A549 (cell line): ENCODE measurements at regions not wholly inside any gene's neighbourhood (a gene's known extent, or its start where the extent isn't known, plus 50 kb on each side); places are given as distances from the start of the nearest gene placed in this dataset.

Experiments
- EHF ChIP-seq: fragments of 250-450 bp; sonication (Bioruptor Pico); IDR thresholded peaks from 2 replicates; pipeline ENCODE4 v1.5.0; 2020; ENCODE audit warnings: mild to moderate bottlenecking
- JUNB ChIP-seq: fragments of >200 bp; sonication (Bioruptor Twin); formaldehyde crosslinking; IDR thresholded peaks from 2 replicates; pipeline ENCODE4 v1.6.1; 2016
- RFX5 ChIP-seq: fragments of 450-650 bp; IDR thresholded peaks from 2 replicates; pipeline ENCODE4 v1.7.1; 2014; ENCODE audit warnings: antibody characterized with exemption, mild to moderate bottlenecking, moderate library complexity
- TF ChIP-seq, protein P1 (sequence below): fragments of 450-650 bp; IDR thresholded peaks from 2 replicates; pipeline ENCODE4 v1.6.1; 2014; ENCODE audit warnings: antibody characterized with exemption
- TF ChIP-seq, protein P2 (sequence below): IDR thresholded peaks from 2 replicates; pipeline ENCODE4 v1.6.1; 2012

DNA sequence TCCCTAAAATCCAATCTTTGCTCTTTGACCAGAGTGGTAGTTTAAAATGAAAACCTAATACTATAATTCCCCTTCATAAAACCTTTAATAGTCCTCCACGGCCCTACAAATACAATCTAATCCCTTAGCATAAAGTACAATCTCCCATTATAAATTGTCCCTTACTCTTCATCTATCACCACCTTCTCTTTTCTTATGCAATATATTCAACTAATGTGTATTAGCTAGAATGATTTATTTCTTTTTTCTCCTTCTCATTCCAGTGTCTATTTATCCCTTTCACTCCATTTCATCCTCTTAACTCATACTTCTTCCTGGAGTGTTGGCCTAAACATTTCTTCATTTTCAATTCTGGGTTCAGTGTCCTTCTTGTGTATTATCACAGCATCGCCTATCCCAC is 872.1 kb upstream of the PCDH20 start:
- TF ChIP-seq, protein P1, sequence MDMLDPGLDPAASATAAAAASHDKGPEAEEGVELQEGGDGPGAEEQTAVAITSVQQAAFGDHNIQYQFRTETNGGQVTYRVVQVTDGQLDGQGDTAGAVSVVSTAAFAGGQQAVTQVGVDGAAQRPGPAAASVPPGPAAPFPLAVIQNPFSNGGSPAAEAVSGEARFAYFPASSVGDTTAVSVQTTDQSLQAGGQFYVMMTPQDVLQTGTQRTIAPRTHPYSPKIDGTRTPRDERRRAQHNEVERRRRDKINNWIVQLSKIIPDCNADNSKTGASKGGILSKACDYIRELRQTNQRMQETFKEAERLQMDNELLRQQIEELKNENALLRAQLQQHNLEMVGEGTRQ, result no peak
- no peak for TF ChIP-seq EHF
- TF ChIP-seq RFX5, result no peak
- no peak for TF ChIP-seq JUNB
- TF ChIP-seq, protein P2, sequence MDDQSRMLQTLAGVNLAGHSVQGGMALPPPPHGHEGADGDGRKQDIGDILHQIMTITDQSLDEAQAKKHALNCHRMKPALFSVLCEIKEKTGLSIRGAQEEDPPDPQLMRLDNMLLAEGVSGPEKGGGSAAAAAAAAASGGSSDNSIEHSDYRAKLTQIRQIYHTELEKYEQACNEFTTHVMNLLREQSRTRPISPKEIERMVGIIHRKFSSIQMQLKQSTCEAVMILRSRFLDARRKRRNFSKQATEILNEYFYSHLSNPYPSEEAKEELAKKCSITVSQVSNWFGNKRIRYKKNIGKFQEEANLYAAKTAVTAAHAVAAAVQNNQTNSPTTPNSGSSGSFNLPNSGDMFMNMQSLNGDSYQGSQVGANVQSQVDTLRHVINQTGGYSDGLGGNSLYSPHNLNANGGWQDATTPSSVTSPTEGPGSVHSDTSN, result no peak
